ENCODE measurements at regions not wholly inside any gene's neighbourhood (a gene's known extent, or its start where the extent isn't known, plus 50 kb on each side); places are given as distances from the start of the nearest gene placed in this dataset.

DNA sequence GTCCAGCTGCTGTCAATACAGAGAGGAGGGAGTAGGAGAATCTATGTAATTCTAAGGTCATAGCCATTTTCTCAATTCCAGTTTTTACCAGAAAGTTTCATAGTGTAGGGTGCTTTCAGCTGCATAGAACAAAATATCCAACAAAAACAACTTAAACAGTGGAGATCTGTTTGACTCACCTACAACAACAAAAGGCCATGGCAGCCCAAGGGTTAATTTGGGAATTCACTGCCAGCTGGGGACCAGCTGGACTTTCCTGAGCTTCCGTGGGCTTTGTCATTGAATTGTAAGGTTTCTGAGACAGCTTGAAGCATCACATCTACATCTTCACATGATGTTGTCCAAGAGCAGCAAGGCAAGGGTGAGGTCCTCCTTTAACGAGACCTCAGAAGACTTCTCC, 512.7 kb downstream of the IRS1 start:
- no peak for ATAC-seq

More for the DNA sequence above, 512.7 kb downstream of the IRS1 start:
- Histone ChIP-seq H4K20me1 (replicated peaks; ENCODE audit: insufficient read depth) (no peaks in the 10 kb centered on the region), H3K4me2 (no peak overlapping the region), H3K79me2 (replicated peaks; ENCODE audit: insufficient read depth) (no peaks in the 10 kb centered on the region), H3K9me2 (ENCODE audit: insufficient read depth) (peaks cover 6% of the 10 kb centered on the region; the same call in 1 of the 2 replicates), H3K4me3 (no peak overlapping the region), H3K36me3 (ENCODE audit: insufficient read depth) (0 out of 2 replicates have a peak, but pooled peaks cover 3% of the 10 kb centered on the region), H3K27me3 (ENCODE audit: insufficient read depth) (no peaks in the 10 kb centered on the region), H3F3A (replicated peaks; ENCODE audit: low read depth) (no peaks in the 10 kb centered on the region), H3K4me1 (ENCODE audit: insufficient read depth) (no peaks in the 10 kb centered on the region), H2AFZ (no peak overlapping the region), H3K27ac (ENCODE audit: low read depth) (no peak overlapping the region)
- H3K9me3 Mint-ChIP-seq: peaks cover 15% of the 10 kb centered on the region
- H3K4me1 Mint-ChIP-seq: no peaks in the 10 kb centered on the region
- no peak for DNase-seq (ENCODE audit: low spot score)
- H3K27me3 Mint-ChIP-seq (ENCODE audit: insufficient read depth, low read depth, poor library complexity): peaks cover 3% of the 10 kb centered on the region
- no peak overlapping the region for H3K4me3 Mint-ChIP-seq
- peaks cover 9% of the 10 kb centered on the region; the same call in 2 of the 3 replicates for H3K36me3 Mint-ChIP-seq (ENCODE audit: low read depth)
- H3K27ac Mint-ChIP-seq: no peak overlapping the region
- no peak for TF ChIP-seq ZNF331 (CRISPR knock-in tag; IDR thresholded peaks at IDR 0.05; ENCODE audit: low read depth)
- TF ChIP-seq EZH2 (IDR thresholded peaks at IDR 0.05; ENCODE audit: low read depth, unreplicated experiment): no peak
- no peak for TF ChIP-seq POLR2AphosphoS5 (IDR thresholded peaks at IDR 0.05; ENCODE audit: low read depth)
- TF ChIP-seq, protein P1, sequence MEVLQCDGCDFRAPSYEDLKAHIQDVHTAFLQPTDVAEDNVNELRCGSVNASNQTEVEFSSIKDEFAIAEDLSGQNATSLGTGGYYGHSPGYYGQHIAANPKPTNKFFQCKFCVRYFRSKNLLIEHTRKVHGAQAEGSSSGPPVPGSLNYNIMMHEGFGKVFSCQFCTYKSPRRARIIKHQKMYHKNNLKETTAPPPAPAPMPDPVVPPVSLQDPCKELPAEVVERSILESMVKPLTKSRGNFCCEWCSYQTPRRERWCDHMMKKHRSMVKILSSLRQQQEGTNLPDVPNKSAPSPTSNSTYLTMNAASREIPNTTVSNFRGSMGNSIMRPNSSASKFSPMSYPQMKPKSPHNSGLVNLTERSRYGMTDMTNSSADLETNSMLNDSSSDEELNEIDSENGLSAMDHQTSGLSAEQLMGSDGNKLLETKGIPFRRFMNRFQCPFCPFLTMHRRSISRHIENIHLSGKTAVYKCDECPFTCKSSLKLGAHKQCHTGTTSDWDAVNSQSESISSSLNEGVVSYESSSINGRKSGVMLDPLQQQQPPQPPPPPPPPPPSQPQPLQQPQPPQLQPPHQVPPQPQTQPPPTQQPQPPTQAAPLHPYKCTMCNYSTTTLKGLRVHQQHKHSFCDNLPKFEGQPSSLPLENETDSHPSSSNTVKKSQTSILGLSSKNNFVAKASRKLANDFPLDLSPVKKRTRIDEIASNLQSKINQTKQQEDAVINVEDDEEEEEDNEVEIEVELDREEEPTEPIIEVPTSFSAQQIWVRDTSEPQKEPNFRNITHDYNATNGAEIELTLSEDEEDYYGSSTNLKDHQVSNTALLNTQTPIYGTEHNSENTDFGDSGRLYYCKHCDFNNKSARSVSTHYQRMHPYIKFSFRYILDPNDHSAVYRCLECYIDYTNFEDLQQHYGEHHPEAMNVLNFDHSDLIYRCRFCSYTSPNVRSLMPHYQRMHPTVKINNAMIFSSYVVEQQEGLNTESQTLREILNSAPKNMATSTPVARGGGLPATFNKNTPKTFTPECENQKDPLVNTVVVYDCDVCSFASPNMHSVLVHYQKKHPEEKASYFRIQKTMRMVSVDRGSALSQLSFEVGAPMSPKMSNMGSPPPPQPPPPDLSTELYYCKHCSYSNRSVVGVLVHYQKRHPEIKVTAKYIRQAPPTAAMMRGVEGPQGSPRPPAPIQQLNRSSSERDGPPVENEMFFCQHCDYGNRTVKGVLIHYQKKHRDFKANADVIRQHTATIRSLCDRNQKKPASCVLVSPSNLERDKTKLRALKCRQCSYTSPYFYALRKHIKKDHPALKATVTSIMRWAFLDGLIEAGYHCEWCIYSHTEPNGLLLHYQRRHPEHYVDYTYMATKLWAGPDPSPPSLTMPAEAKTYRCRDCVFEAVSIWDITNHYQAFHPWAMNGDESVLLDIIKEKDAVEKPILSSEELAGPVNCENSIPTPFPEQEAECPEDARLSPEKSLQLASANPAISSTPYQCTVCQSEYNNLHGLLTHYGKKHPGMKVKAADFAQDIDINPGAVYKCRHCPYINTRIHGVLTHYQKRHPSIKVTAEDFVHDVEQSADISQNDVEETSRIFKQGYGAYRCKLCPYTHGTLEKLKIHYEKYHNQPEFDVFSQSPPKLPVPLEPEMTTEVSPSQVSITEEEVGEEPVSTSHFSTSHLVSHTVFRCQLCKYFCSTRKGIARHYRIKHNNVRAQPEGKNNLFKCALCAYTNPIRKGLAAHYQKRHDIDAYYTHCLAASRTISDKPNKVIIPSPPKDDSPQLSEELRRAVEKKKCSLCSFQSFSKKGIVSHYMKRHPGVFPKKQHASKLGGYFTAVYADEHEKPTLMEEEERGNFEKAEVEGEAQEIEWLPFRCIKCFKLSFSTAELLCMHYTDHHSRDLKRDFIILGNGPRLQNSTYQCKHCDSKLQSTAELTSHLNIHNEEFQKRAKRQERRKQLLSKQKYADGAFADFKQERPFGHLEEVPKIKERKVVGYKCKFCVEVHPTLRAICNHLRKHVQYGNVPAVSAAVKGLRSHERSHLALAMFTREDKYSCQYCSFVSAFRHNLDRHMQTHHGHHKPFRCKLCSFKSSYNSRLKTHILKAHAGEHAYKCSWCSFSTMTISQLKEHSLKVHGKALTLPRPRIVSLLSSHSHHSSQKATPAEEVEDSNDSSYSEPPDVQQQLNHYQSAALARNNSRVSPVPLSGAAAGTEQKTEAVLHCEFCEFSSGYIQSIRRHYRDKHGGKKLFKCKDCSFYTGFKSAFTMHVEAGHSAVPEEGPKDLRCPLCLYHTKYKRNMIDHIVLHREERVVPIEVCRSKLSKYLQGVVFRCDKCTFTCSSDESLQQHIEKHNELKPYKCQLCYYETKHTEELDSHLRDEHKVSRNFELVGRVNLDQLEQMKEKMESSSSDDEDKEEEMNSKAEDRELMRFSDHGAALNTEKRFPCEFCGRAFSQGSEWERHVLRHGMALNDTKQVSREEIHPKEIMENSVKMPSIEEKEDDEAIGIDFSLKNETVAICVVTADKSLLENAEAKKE (CRISPR knock-in tag; IDR thresholded peaks at IDR 0.05): no peak
- TF ChIP-seq, protein P2, sequence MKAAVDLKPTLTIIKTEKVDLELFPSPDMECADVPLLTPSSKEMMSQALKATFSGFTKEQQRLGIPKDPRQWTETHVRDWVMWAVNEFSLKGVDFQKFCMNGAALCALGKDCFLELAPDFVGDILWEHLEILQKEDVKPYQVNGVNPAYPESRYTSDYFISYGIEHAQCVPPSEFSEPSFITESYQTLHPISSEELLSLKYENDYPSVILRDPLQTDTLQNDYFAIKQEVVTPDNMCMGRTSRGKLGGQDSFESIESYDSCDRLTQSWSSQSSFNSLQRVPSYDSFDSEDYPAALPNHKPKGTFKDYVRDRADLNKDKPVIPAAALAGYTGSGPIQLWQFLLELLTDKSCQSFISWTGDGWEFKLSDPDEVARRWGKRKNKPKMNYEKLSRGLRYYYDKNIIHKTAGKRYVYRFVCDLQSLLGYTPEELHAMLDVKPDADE (IDR thresholded peaks at IDR 0.05): no peak
- TF ChIP-seq NANOG (IDR thresholded peaks at IDR 0.05; ENCODE audit: borderline replicate concordance): no peak
